C1 segment of cervical spinal cord (tissue), 14 donors: ENCODE measurements at regions not wholly inside any gene's neighbourhood (a gene's known extent, or its start where the extent isn't known, plus 50 kb on each side); places are given as distances from the start of the nearest gene placed in this dataset.

ENCODE experiments used
- DNase-seq, 14 donors: peaks; one replicate each; lab custom pipeline; 2025; lab: John Stamatoyannopoulos, UW

- DNase-seq, result no peak
These were observed 245.3 kb downstream of the HS3ST1 start for GRCh38 chr4:11183356-11183740.

DNA sequence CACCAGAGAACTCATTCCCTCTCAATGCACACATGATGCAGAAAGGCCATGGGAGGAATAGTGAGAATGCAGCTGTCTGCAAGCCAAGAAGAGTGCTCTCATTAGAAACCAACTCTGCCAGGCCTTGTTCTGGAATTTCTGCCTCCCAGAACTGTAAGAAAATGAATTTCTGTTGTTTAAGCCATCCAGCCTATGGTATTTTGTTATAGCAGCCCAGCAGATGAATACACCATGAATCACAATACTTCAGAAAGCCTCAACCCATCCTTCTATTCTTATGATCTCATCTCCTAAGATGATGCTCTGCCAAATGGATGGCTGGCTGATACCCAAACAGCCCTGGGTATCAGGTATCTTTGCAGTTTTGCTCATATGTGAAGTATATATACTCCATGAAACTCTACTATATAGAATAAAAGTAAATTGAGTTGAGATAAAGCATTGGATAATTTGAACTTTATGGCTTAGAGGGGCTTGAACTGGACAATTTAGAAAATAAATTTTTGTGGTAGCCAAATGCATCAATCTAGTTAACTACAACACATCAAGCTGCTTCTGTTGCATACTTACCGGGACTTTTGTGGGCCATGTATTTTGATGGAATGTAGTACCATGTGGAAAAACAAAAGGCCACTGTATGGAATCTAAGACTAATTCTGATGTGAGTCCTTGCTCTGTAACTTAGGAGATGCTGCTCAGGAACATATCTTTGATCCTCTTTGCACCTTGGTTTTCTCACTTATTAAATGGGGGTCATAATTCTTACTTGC, 245.9 kb downstream of the HS3ST1 start:
- DNase-seq, result no peak

GRCh38 chr4:11182031-11182430, 246.7 kb downstream of the HS3ST1 start:
- DNase-seq, result no peak

GRCh38 chr4:11179796-11180195, 248.9 kb downstream of the HS3ST1 start:
- DNase-seq, result no peak

DNA sequence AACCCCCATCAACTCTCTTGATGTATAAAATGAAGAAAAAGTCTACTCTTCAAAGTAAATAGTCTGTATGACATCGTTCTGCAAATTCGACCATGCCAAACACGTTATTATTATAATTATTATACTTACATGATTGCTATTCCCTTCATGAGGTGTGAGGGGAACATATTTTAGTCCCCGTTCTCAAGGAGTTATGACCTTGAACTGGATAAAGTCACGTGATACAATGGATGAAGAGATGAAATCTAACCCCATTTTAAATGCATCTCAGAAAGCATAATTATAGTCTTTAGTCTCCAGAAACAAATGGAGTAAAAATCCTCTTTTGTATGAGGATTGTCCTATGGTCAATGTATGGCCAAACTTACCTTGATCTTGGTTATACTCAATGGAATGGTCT, 250.3 kb downstream of the HS3ST1 start:
- DNase-seq, result no peak

DNA sequence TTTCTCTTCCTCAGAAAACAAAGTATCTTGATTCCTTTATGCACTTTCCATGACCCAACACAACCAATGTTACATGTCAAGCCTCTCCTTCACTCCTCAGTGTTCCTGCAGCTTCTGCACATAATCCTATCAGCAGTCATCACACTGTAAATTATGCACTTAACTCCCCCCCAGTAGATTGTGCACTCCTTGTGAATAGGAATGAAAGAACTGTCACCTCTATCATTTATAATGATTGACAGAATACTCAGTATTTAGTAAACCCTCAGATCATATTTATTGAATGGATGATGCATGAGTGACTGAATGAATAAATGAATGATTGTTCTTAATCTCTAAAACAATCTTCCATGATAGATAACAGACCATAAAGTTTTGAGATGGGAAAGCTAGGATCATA, 253.3 kb downstream of the HS3ST1 start:
- DNase-seq, result no peak

GRCh38 chr4:11166606-11167005, 262.1 kb downstream of the HS3ST1 start:
- no peak for DNase-seq

GRCh38 chr4:11166034-11166433, 262.7 kb downstream of the HS3ST1 start:
- no peak for DNase-seq

DNA sequence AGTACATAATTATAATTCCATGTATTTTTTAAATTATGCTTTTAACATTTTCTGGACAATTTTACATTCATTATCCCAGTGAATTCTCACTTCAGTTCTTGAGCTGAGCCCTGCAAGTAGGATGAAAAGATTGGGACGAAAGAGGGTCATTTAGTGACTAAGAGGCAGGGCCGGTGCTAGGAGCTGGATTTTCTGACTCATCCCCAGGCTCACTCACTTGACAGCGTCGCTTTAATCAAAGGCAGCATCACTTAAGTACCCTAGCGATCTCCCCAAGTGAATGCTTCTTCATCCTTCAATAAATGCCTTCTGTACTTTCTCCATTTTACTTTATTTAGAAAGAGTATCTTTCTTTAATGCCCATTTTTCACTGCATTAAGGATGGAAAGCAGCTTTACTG, 263.6 kb downstream of the HS3ST1 start:
- DNase-seq, result no peak

- no peak for DNase-seq
These were observed 268.4 kb downstream of the HS3ST1 start for GRCh38 chr4:11160288-11160687.

DNA sequence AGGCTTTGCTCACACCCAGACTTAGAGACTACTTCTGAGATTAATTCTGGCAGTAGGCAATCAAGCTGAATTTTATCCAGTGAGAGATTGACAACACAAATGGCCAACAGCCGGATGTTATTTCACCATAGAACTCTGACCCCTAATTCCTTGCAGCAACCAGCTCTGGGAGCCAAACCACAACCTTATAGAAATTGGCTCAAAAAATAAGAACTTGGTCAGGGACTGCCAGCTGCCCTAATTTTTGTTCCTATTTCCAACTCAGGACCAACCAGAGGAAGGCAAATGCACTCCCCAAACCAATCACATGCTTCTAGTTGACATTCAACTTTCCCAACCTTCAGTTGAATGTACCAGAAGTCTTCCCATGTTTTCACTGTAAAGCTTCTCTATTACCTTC, 269.7 kb downstream of the HS3ST1 start:
- DNase-seq, result no peak

DNA sequence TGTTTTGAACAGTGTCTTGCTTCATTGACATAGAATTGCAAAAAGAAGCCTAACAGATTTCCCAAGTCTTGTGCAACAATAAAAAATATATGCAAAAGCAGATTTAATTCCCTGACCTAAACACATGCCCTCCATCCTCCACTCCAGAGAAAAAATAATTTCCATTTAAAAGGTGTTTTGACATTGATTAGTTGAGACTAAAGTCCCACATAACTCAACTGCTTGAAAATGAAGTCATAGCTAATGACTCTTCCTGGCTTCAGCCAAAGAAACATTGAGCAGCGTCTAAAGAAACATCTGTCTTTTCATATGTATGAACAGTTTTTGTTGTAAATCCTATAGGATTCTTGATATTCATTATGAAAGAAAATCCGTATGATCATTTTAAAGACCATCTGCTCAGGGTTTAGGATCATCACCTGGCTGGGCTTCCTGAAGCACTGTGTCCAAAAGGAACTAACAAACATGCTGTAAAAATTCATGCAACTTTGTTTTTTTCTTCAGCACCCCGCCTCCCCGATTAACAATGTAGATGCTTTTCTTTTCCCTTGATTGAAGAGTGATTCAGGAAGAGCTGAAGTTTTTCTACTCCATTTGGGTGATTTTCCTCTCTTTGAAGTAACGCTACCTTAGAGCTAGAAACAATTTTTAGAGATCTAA, 273.4 kb downstream of the HS3ST1 start:
- no peak for DNase-seq

DNA sequence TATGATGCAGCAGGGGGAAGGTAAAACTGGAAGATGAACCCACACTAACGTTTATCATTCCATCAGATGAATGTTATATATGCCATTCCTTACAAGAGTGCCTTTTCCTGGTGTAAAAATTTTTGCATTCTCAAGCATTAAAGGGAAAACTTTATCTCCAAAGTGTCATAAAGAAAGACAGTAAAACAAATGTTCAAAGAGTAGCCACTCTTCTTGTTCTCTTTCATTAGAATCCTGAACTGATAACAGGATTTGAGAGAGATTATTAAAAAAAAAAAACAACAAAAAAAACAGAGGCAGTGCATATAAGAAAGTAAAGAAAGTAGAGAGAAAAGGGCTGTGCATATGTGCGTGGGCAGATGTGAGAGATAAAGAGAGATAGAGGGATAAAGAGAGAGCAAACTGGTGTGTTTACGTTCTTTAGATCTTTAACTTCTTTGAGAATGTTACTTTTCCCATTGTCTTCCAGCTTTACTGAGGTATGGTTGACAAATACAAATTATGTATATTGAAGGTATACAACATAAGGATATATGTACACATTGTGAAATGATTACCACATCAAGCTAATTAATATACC, 275.4 kb downstream of the HS3ST1 start:
- no peak for DNase-seq

DNA sequence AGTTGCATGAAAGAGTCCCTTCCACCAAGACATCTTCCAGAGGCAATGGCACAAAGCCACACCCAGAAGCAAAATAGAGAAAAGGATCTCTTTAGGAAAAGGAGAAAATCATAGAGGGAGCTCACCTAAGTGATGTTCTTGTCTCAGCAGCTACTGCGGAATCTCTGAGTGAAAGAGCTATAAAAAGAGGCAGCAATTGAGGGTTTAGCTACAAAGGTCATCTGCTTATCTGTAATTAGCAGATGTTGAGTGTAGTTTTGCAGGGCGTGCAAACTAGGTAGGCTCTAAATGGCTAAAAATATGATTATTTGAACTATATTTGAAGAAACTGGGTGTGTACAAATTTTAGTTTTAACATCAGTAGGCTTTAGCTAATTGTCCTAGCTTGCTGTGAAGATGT, 276.0 kb downstream of the HS3ST1 start:
- no peak for DNase-seq

- DNase-seq, result no peak
These were observed 277.2 kb downstream of the HS3ST1 start for GRCh38 chr4:11151500-11151899.

DNA sequence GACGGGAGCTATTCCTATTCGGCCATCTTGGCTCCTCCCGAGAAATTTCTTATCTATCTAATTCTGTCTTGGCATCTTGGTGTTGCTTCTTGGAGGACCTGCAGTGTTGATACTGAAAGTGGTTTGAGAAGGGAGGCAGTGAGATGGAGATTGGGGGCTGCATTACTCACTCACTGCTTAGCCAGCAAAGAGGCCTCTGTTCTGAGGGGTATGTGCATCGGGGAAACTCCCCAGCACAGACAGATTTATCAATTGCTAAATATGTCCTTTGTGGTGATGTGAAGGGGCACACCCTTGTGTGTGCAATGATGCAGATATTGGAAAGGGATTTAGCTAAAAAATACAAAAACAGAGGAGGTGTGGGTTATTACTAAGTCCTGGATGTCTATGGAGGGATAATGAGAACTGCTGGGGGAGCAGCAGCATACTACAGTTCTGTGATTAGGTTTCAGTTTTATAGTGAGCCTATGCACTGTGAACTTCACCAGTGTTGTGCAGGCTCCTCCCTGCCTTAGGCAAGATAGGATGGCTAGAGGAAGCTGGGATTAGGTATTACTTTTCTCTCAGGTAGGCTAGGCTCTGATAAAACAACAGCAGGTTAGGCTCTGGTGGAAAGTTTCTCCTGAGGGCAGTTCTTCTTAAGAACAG, 279.0 kb downstream of the HS3ST1 start:
- no peak for DNase-seq

- DNase-seq, result no peak
These were observed 288.8 kb downstream of the HS3ST1 start for GRCh38 chr4:11139871-11140270.

GRCh38 chr4:11138964-11139363, 289.7 kb downstream of the HS3ST1 start:
- DNase-seq, result no peak

DNA sequence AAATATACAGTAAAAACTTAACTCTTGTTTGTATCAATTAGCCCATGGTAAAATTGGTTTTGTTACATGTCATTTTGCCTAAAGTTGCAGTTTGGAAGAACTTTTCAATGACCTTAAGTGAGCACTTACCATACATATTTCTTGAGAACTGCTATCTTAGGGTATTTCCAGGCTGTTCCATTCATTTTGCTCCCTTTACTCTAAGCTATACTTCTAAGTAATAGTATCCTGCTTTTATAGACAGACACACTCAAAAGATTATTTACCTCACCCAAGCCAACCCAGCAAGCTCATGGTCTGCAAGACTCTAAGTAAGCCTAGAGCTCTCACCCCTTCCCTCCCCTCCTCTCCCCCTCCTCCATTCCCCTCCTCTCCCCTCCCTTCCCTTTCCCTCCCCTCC, 294.0 kb downstream of the HS3ST1 start:
- DNase-seq, result no peak

DNA sequence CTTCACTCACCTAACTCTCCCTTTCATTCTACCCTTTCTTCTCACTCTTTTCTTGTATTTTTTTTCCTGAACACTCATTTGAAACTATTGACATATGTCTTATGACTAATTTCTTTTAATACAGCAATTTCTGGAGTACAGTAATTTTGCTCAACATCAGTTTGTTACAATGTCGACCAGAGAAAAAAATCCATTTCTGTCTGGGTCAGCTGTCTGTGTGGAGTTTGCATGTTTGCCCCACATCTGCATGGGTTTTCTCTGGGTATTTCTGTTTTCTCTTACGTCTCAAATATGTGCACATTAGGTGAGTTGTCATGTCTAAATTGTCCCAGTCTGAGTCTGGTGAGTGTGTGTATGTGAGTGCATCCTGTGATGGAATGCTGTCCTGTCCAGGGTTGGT, 294.8 kb downstream of the HS3ST1 start:
- DNase-seq, result no peak

- DNase-seq, result no peak
These were observed 296.2 kb downstream of the HS3ST1 start for GRCh38 chr4:11132478-11132877.

DNA sequence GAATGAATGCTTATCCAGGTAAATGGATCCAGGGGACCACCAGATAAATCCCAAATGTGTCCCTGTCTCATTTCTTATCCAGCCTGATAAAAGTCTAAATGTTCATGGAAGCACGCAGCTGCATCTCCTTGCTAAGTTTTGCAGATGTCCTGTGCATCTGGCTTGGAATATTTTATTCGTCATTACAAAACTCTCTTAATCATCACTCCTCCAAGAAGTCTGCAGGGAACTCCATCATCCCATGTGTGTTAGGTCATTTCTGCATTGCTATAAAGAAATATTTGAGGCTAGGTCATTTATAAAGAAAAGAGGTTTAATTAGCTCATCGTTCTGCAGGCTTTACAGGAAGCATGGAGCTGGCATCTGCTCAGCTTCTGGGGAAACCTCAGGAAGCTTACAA, 297.2 kb downstream of the HS3ST1 start:
- no peak for DNase-seq
